Coronary artery (tissue), 2 donors: ENCODE measurements at regions not wholly inside any gene's neighbourhood (a gene's known extent, or its start where the extent isn't known, plus 50 kb on each side); places are given as distances from the start of the nearest gene placed in this dataset.

Experiments
- DNase-seq: peaks from one replicate; pipeline ENCODE4 v3.0.0-alpha.2; 2017; ENCODE audit warnings: low spot score
- H3K27ac ChIP-seq, 2 donors: fragments of 200-600 bp; sonication (generic); one replicate each; pipeline ENCODE4 v1.5.1; 2016 to 2019
- H3K4me3 ChIP-seq: fragments of 200-600 bp; sonication (generic); 2 replicates; pipeline ENCODE4 v1.5.1; 2016; ENCODE audit warnings: mild to moderate bottlenecking, moderate library complexity
- TF ChIP-seq, protein P1 (sequence below): fragments of 200-600 bp; sonication (generic); IDR thresholded peaks from one replicate; pipeline ENCODE4 v1.5.1; 2019; ENCODE audit warnings: antibody characterized with exemption

DNA sequence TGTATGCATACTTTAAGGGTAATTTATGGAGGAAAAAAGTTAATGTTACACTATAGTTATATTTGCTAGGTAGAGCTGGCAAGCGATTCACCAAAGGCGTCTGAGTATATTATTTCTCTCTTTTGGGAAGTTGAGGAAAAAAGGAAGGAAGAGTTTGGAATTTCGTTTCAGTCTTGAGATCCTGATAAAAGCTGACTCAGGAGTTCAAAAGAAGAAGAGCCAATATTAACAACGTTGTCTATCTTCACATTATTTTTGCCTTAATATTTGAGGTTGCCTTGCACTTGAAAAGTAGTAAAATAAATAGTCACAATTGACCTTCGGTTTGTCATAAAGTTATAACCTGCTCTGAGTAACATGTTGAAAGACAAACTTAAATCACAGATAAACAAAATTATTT, 888.6 kb downstream of the KCNJ2 start:
- Histone ChIP-seq H3K27ac (no peak overlapping the region), H3K4me3 (no peak overlapping the region)
- DNase-seq, result no peak
- TF ChIP-seq, protein P1, sequence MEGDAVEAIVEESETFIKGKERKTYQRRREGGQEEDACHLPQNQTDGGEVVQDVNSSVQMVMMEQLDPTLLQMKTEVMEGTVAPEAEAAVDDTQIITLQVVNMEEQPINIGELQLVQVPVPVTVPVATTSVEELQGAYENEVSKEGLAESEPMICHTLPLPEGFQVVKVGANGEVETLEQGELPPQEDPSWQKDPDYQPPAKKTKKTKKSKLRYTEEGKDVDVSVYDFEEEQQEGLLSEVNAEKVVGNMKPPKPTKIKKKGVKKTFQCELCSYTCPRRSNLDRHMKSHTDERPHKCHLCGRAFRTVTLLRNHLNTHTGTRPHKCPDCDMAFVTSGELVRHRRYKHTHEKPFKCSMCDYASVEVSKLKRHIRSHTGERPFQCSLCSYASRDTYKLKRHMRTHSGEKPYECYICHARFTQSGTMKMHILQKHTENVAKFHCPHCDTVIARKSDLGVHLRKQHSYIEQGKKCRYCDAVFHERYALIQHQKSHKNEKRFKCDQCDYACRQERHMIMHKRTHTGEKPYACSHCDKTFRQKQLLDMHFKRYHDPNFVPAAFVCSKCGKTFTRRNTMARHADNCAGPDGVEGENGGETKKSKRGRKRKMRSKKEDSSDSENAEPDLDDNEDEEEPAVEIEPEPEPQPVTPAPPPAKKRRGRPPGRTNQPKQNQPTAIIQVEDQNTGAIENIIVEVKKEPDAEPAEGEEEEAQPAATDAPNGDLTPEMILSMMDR, result no peak

DNA sequence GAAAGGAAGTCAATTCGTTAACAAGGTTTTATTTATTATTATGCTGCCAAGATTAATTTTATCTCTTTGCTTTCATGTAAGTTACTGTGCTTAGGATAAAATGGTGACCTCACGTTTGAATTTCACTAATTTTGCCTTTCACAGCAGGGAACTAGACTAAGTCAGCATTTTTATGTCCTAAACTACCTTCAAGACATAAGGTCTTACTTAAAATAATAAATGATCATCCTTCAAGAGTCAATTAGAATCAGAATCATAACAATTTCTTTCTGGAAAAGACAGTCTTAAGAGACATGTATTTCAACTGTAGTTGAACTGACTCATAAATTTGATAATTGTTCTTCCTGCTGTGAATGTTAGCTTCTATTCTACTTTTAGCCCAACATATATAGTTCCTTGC, 893.8 kb downstream of the KCNJ2 start:
- no peak overlapping the region for H3K4me3 ChIP-seq
- no peak for DNase-seq
- H3K27ac ChIP-seq, result no peak overlapping the region
- TF ChIP-seq, protein P1, result no peak

DNA sequence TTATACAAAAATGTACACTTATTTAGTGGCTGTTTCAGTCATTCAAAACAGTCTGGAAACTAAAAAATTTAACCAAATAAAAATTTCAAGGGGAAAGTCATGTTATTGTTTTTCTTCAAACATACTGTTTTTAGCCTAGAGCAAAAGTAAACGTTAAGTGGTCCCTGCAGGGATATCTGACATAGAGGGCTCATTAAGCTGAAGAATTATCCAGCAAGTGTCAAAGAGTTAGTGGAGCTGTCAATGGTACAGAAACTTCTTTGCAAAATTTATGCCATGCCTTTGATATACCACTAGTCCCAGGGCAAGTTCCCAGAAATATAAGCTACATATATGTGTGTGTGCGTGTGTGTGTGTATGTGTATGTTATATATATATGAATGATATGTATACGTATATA, 894.2 kb downstream of the KCNJ2 start:
- H3K27ac ChIP-seq, result no peak overlapping the region
- no peak overlapping the region for H3K4me3 ChIP-seq
- TF ChIP-seq, protein P1, result no peak
- no peak for DNase-seq

DNA sequence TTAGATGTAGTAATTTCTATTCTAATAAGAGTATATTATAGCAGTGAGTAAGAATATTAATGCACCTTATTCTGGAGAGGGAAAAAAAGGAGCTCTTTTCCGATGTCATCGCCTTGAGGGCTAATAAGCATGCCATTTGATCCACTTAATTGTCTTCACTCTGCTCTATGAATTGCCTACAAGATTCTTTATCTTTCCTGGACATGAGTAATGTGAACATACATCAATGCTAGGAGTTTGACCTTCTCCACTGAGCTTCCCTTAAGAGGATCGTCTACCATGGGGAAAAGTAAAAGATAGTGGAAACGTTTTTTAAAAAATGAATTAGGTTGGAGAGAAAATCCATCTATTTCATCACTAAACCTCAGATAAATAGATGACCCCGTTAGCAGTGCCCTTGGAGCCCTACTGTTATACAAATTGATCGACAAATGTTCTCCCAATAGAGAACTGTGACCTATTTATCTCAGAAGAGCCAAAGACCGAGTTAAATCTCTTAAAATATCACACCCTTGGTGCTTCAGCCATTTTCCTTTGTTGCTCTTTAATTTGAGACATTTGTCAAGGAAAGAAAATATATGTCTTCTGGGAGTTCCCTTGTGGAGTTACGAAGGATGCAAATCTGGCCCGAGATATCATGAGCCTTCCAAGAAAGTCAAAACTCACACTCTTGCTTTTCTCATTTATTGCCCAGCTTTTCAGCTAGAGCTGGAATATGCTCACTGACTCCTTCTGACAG, 898.5 kb downstream of the KCNJ2 start:
- TF ChIP-seq, protein P1, result no peak
- H3K27ac ChIP-seq, result no peak overlapping the region
- no peak for DNase-seq
- no peak overlapping the region for H3K4me3 ChIP-seq

DNA sequence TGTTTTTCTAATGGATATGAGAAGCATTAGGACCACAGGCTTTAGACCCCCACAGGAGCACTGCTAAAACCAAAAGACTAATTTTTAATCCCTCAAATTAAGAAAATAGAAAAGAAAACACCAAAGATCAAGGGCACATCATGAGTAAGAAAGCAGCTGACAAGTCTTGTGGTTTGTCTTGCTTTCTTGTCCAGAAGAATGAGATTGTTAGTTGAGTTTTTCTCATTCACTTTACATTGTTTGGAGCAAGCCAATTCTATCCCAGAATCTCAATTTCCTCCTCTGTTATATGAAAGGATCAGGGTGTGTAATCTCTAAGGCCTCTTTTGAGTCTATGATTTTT, 899.0 kb downstream of the KCNJ2 start:
- Histone ChIP-seq H3K27ac (no peak overlapping the region), H3K4me3 (no peak overlapping the region)
- TF ChIP-seq, protein P1, result no peak
- DNase-seq, result no peak

DNA sequence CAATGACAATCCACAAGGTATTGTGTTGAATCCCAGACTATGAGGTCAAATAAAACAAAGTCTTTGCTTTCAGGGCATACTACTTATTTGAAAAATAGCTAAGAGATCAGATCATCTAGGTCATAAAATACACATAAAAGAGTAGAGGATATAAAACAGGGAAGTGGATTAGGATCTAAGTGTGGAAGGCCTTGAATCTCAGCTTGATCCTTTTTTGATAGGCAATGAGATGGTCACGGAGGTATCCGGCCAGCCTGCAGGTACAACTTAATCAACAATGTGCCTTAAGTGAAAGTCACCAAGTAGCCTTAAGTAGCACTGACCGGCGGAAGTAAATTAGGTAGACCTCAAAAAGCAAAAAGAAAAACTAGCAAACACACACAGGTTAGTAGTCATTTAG, 901.7 kb downstream of the KCNJ2 start:
- no peak overlapping the region for H3K4me3 ChIP-seq
- no peak overlapping the region for H3K27ac ChIP-seq
- DNase-seq, result no peak
- TF ChIP-seq, protein P1, result no peak

DNA sequence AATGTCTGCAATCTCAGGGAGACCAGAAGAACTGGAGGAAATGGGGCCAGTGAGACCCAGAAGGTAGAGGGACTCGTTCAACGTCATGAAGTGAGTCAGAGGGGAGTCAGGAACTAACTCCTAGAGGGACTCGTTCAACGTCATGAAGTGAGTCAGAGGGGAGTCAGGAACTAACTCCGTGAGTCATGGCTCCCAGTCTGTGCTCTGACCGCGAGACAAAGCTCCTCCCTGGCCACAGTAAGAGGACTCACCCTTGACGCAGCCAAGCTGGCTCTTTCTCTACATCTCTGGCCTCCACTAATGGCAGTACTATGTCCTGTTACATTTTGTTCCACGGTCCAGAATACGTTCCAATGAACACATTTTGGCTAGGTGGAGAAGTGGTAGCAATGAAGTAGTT, 902.5 kb downstream of the KCNJ2 start:
- TF ChIP-seq, protein P1, result no peak
- Histone ChIP-seq H3K4me3 (no peak overlapping the region), H3K27ac (no peak overlapping the region)
- no peak for DNase-seq
